GM21717 (cell line): ENCODE measurements at regions not wholly inside any gene's neighbourhood (a gene's known extent, or its start where the extent isn't known, plus 50 kb on each side); places are given as distances from the start of the nearest gene placed in this dataset.
A peak's percentile ranks its signal among the peaks of the same experiment; 100 is the strongest.
"Not testable (repeated sequence)": the region's sequence is repeated elsewhere in the genome, so short reads cannot be mapped to it uniquely, and the experiment has no call there.

Experiments used
- ATAC-seq: cut with Tn5 transposase; IDR thresholded peaks from one replicate; pipeline ENCODE4 v1.9.1; 2021; ENCODE audit warnings: mild to moderate bottlenecking, moderate library complexity; ENCODE audit not compliant: unreplicated experiment

GRCh38 chr13:88360761-88361160 lies 689.6 kb downstream of the SLITRK5 start:
- no peak for ATAC-seq

- no peak for ATAC-seq
These were observed 698.7 kb downstream of the SLITRK5 start for GRCh38 chr13:88369866-88370265.

DNA sequence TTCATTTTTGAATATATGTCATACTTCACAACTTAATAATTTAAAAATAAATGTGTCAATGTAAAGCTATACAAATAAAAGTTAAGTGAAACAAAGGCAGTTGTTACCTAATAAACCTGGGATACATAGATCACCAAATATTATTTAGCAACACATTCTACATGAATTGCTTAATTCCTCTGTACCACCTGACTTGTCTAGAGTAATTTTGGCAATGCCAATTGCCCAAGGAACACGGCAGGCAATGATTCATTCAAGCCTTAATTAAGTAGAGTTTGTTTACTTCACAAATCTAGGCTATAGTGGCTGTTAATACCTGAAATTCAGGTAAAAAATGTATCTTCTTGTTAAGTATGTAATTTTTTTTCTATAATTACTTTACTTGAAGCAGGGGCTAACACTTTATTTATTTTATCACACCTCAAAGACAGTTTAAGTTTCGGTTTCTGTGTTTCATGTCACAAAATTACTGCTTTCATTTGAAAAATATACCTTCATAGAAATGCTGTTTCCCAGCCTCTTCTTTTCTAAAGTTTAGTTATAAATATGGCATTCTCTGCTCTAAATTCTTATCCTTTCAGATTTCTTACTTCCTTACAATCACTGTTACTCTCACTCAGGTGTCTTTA lies 705.7 kb downstream of the SLITRK5 start:
- ATAC-seq: no peak

DNA sequence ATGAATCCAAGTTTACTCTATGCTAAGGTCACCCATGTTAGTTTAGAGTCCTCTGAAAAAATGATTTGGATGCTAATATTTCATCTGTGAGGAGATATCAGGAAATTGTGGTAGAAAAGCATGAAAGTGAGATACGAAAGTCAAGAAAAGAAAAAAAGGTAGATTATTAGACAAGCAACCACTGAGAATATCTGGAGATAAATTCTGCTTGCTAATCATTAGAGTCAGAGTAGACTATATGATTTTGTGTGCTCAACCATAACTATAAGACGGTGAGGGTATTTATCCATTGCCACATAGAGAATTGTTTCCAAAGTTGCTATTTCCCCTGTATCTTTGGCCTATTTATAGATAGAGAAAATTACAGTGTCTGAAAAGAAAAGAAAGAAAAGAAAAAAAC lies 706.7 kb downstream of the SLITRK5 start:
- ATAC-seq: no peak

DNA sequence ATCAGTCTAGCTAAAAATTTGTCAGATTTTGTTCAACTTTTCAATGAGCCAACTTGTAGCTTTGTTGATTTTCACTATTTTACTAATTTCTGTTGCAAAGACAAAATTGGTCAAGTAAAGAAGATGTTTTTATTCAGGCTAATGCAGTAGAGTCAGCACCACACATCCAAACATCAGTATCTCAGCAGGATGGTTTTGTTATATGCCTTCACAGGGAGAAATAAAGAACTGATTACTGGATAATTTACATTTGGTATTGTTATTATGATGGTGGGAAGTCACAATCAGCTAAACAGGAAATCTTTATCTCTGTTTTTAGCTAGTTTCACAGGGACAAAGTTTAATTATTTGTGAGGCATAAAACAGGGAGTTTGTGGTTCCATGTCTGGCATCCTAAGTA lies 713.4 kb downstream of the SLITRK5 start:
- no peak for ATAC-seq

- no peak for ATAC-seq
These were observed 724.6 kb downstream of the SLITRK5 start for GRCh38 chr13:88395804-88396203.

DNA sequence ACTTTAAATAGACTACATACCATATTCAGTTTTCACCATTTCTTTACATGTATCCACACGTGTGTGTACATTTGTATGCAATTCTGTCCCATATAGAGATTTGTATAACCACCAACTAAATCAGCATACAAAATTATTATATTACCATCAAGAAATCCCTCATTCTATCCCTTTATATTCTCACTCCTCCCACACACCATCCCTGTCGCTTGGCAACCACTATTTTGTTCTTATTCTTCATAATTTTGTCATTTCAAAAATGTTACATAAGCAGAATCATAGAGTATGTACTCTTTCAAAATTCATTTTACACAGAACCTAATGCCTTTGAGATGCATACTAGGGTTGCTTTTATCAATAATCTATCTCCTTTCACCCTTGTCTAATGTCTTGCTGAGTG lies 740.5 kb downstream of the SLITRK5 start:
- no peak for ATAC-seq

DNA sequence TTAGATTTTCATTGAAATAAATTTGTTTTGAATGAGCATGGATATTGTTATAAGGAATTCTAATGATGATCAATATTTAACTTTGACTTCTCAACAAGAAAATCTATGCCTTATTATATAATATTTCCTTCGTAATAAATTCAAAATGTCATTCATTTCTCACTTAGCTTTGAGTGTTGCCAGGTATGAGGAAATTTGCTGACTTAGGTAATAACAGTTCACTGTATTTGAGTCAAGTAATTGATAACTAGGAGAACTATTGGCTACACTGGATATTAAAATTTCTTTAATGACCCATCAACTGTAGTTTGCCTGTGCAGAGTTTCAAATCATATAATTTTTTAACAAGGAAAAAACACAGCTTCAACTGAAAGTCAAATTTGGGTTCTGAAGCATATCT lies 746.6 kb downstream of the SLITRK5 start:
- no peak for ATAC-seq

GRCh38 chr13:88424463-88424862 lies 753.3 kb downstream of the SLITRK5 start:
- ATAC-seq: no peak

DNA sequence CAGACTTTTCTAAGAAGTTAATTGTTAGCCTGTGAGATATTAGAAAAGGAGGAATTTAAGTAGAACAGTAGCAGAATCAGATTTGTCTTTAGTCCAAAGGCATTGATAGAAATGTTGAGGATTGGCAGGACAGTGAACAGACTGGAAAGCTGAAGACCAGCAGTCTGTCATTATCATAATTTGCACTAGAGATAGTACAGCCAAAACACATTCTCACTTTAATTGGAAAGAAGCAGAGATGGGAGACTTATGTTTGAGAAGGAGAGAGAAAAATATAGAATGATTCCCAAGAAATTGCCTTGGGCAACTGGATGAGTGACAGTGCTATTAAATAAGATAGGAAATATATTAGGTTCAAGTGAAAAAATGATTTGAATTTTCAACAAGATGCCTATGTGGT lies 755.5 kb downstream of the SLITRK5 start:
- ATAC-seq: no peak

DNA sequence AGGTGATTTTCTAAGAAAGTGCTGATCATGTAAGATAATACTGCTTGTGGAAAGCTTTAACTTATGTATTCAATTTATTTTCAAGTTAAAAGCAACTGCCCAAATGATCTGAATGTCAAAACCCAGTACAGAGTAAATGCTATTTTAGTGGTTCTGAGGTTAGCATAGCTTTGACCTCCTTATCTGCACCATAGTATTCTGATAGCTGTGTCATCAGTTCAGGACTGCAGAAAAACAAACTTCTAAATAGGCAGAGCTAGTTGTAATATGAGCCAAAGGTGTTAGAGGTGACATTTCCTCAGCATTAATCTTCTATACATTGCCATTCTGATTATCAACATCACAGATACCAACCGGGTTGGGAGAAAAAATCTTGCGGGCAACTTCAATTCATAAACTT lies 758.7 kb downstream of the SLITRK5 start:
- ATAC-seq: no peak

DNA sequence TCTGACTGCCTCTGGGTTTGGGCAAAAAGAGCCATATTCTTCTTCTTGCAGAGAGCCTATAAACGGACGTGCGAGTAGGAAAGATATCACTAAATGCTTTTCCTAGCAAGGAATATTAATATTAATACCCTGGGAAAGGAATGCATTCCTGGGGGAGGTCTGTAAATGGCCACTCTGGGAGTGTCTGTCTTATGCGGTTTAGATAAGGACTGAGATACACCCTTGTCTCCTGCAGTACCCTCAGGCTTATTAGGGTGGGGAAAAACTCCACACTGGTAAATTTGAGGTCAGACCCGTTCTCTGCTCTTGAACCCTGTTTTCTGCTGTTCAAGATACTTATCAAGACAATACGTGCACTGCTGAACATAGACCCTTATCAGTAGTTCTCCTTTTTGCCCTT lies 763.8 kb downstream of the SLITRK5 start:
- no peak for ATAC-seq

- ATAC-seq: no peak
These were observed 765.8 kb downstream of the SLITRK5 start for GRCh38 chr13:88436974-88437373.

- ATAC-seq: no peak
These were observed 779.3 kb downstream of the SLITRK5 start for GRCh38 chr13:88450515-88450914.

DNA sequence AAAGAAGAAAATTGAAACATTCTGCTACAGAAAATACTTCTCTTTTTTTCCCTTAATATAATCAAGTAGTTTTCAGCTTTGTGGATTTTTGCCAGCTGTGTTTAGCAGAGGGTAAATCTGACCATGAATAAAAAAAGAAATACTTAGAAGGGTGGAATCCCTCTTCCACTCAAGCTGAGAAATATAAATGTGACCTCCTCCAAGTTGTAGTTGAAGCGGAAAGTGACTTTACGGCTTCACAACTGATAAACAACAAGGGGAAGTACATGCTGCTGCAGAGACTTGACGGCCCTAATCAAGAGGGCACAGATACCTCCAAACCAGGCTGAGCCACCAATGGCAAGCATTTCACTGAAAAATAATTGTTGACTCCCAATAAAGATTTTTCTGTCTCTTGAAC lies 785.0 kb downstream of the SLITRK5 start:
- no peak for ATAC-seq

DNA sequence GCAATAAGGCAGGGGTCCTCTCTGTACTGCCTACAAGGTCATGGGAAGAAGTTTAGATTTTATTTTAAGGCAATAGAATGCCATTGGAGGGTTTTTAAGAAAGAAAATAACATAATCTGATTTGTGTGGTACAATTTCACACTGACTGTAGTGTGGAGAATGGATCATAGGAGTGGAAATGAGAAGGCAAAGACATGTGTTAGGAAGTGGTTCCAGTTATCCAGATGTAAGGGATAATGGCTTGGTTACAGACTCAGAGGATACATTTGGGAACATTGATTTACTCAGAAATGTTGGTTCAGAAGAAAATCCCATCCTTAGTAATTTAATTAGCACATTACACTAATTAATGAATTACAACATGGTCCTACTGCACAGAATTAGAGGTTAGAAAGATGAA lies 788.2 kb downstream of the SLITRK5 start:
- ATAC-seq: no peak

DNA sequence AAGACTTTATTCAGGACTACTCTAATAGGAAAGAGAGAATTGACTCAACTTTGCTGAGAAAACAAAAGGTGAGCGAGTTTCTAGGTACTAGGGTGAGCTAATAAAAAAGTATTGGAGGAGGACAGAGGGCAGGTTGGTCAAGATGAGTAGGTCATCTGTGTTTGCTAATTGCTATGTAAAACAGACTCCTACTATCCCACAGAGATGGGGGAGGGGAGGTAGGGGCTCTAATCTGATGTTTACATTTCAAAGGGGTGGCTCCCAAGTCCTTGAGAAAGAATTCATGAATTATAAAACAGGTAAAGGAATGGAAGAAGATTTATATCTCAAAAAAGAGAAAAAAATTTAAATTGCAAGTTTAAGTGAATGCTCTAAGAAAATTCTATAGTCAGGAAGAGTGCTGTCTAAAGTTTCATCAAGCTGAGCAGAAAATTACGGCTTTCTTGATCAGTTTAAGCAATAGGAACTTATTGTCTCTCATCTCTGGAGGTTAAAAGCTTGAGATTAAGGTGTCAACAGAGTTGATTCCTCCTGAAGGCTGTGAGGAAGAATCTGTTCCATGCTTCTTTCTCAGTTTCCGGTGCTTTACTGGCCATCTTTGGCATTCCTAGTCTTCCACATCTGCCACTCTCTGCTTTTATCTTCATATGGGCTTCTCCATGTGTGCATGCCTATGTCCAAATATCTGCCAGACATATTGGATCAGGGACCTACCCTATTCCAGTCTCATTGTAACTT lies 790.3 kb downstream of the SLITRK5 start:
- no peak for ATAC-seq

DNA sequence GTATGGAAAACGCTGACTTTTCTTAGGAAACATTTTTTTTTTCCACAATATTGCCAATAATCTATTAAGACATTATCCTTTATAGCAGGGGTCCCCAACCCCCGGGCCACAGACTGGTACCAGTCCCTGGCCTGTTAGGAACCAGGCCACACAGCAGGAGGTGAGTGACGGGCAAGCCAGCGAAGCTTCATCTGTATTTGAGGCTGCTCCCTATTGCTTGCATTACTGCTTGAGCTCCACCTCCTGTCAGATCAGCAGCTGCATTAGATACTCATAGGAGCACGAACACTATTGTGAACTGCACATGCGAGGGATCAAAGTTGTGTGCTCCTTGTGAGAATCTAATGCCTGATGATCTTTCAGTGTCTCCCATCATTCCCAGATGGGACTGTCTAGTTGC lies 793.7 kb downstream of the SLITRK5 start:
- no peak for ATAC-seq

DNA sequence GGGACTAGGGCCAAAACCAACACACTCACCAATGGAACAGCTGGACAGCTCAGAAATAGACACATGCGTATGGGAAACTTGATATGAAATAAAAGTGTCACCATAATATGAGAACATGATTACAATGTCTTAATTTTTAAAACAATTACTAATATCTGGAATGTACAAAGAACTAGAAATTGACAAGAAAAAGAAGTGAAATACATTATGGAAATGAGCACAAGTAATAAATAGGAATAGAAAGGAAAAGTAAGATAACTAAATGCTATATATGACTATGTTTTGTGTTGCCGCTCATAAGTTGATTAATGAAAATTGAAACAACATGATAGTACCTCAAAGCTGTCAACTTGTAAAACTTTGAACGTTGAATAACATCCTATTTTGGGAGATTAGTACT lies 801.1 kb downstream of the SLITRK5 start:
- ATAC-seq: peak; percentile 94

DNA sequence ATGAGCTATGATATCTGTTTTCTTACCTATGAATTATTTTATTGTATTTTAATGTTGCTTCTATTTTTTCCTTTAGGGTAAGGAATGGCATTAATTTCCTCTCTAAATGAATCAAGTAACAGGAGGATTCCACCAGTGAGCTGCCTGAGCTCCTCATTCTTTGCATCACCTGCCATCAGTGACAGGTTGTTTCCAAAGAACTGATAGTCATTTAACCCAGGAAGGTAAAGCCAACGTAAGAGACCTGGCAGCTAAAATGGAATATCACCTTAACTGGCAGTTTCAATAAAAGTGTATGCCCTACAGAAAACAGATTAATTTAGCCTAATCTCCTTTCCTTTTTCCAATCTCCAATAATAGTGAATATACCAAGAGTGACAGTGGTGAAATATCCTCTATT lies 812.0 kb downstream of the SLITRK5 start:
- no peak for ATAC-seq

- no peak for ATAC-seq
These were observed 836.7 kb downstream of the SLITRK5 start for GRCh38 chr13:88507909-88508308.

DNA sequence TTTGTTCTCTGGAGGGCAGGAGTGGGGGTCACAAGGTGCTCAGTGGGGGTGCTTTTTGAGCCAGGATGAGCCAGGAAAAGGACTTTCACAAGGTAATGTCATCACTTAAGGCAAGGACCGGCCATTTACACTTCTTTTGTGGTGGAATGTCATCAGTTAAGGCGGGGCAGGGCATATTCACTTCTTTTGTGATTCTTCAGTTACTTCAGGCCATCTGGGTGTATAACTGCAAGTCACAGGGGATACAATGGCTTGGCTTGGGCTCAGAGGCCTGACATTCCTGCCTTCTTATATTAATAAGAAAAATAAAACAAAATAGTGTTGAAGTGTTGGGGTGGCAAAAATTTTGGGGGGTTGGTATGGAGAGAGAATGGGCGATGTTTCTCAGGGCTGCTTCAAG lies 841.8 kb downstream of the SLITRK5 start:
- not testable (repeated sequence) for ATAC-seq
